Right lobe of liver (tissue), 6 donors: ENCODE measurements at regions not wholly inside any gene's neighbourhood (a gene's known extent, or its start where the extent isn't known, plus 50 kb on each side); places are given as distances from the start of the nearest gene placed in this dataset.

Source experiments
- ATAC-seq, 4 donors: fragments of 200-7000 bp; cut with Tn5 transposase; one replicate each; pipeline ENCODE4 v1.9.1; 2020; ENCODE audit warnings: mild to moderate bottlenecking in 4 of 4, moderate library complexity in 4 of 4
- DNase-seq, 3 donors: peaks; one replicate each; pipeline ENCODE4 v3.0.0-alpha.2; 2020
- H3K27ac ChIP-seq, 3 donors: fragments of 200-600 bp; one replicate each; pipeline ENCODE4 v1.8.0; 2022
- H3K27me3 ChIP-seq, 2 donors: fragments of 200-600 bp; one replicate each; pipeline ENCODE4 v1.8.0; 2022
- H3K36me3 ChIP-seq, 4 donors: fragments of 200-600 bp; sonication (generic) in 1 of 4; one replicate each; pipeline versions ENCODE4 v1.5.1 to v1.8.0; 2017 to 2022; ENCODE audit warnings: control low read depth in 1 of 4
- H3K4me1 ChIP-seq, 4 donors: fragments of 200-600 bp; sonication (generic) in 1 of 4; one replicate each; pipeline versions ENCODE4 v1.5.1 to v1.8.0; 2017 to 2022; ENCODE audit warnings: control low read depth in 1 of 4
- H3K4me3 ChIP-seq, 3 donors: fragments of 200-600 bp; one replicate each; pipeline ENCODE4 v1.8.0; 2022
- H3K9me3 ChIP-seq, 4 donors: fragments of 200-600 bp; sonication (generic) in 1 of 4; one replicate each; pipeline versions ENCODE4 v1.5.1 to v1.8.0; 2017 to 2022; ENCODE audit warnings: control low read depth in 1 of 4
- POLR2A ChIP-seq: fragments of 450-650 bp; IDR thresholded peaks from one replicate; pipeline ENCODE4 v1.6.1; 2017; ENCODE audit warnings: antibody characterized with exemption, mild to moderate bottlenecking
- WGBS: methylation state at CpG from one replicate; pipeline ENCODE4 v1.1.6; 2018; ENCODE audit warnings: low coverage, low lambda C conversion rate; ENCODE audit not compliant: insufficient coverage; ENCODE audit errors: missing lambda C conversion rate; 5-methylcytosine and 5-hydroxymethylcytosine counted together
- intact Hi-C, 2 donors: fragments of 100-400 bp; cut with DNase I; formaldehyde crosslinking; loops; one replicate each; pipeline versions ENCODE4 v1.11.2 to v1.14.1; 2022
- TF ChIP-seq, protein P1 (sequence below), 4 donors: fragments of 200-600 bp in 3 of 4; fragments of 450-650 bp in 1 of 4; IDR thresholded peaks; one replicate each; pipeline versions ENCODE4 v1.5.1 to v1.8.0; 2016 to 2022; ENCODE audit warnings: antibody characterized with exemption in 4 of 4, mild to moderate bottlenecking in 2 of 4
- donor health status: DM: no; HTN: yes; CAD: no.
- donor health status: DM: no; HTN: no; CAD: no.
- donor health status: DM: no; HTN: no; CAD: no.
- donor health status: DM: no; HTN: yes; CAD: no.
- donor health status: DM: no; HTN: yes; CAD: no.

DNA sequence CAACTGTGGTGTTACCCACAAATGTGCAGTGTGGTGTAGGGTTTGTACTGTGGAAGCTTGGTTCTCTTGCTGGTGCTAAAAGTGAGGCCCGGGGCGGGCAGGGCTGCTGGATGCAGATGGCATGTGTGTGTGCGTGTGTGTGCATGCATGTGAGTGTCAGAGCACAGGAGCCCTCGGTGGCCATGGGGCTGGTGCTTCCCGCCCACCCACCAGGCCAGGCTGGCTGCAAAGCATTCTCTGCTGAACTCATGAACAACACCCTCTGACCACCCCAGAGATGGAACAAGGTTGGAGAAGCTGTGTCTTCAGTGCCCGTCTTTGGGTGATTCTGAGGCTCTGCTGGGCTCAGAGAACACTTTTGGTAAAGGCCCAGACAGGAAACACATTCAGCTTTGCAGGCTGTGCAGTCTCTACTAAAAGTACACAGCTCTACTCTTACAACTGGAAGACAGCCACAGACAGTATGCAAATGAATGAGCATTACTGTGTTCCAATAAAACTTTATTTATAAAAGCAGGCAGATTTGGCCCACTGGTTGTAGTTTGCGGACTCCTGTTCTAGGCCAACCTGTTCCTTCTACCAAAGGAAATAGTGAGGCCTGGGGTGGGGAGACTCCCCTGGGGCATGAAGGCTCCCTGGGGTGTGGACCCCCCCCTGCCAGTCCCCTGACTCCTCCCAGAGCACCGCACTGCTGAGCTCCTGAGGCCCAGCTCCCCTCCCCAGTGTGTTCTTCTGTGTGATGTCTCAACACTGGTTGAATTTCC lies 225.3 kb upstream of the HDAC4 start:
- Histone ChIP-seq H3K4me3 (no peak overlapping the region), H3K4me1 (no peaks in the 10 kb centered on the region), H3K9me3 (no peaks in the 10 kb centered on the region), H3K27me3 (no peaks in the 10 kb centered on the region), H3K27ac (no peak overlapping the region), H3K36me3 (no peaks in the 10 kb centered on the region)
- ATAC-seq (peak in 3 of 4 donors; percentile 32 to 47 (median 45)), DNase-seq (no peak)
- intact Hi-C loops = no loop called here
- no peak for TF ChIP-seq POLR2A
- TF ChIP-seq, protein P1, sequence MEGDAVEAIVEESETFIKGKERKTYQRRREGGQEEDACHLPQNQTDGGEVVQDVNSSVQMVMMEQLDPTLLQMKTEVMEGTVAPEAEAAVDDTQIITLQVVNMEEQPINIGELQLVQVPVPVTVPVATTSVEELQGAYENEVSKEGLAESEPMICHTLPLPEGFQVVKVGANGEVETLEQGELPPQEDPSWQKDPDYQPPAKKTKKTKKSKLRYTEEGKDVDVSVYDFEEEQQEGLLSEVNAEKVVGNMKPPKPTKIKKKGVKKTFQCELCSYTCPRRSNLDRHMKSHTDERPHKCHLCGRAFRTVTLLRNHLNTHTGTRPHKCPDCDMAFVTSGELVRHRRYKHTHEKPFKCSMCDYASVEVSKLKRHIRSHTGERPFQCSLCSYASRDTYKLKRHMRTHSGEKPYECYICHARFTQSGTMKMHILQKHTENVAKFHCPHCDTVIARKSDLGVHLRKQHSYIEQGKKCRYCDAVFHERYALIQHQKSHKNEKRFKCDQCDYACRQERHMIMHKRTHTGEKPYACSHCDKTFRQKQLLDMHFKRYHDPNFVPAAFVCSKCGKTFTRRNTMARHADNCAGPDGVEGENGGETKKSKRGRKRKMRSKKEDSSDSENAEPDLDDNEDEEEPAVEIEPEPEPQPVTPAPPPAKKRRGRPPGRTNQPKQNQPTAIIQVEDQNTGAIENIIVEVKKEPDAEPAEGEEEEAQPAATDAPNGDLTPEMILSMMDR (IDR thresholded peaks at IDR 0.05) = no peak
- WGBS = 89% methylated on average over 3 of the region's 8 CpGs

DNA sequence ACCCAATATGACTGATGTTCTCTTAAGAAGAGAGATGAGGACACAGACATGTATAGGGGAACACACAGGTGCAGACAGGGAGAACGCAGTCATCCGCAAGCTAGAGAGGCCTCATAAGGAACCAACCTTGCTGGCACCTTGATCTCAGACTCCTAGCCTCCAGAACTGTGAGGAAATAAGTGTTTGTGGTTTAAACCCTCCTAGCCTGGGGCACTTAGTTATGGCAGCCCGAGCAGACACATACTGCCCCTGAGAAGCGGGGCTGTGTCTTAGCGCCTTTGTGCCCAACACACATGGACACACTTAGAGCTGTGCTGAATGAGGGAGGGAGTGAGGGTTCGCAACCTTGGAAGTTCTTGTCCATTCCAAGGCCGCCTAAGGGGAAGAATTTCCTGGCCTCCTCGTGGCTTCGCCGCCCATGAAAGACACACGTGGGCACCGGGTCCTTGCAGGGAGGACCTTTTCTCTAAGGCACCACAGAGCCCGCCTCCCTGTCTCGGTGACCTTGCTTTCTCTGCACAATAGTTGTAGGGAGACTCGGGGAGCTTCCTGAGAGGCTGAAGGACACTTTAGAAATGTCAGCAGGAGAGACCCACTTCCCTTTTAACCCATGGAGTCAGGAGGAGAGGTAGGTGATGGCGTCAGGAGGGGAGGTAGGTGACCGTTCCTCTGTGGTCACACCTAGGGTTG lies 224.5 kb upstream of the HDAC4 start:
- intact Hi-C loops = no loop called here
- H3K27ac ChIP-seq = no peak overlapping the region
- H3K4me3 ChIP-seq = no peak overlapping the region
- no peaks in the 10 kb centered on the region for H3K36me3 ChIP-seq
- WGBS = 87% methylated on average over 15 of the region's 17 CpGs
- H3K27me3 ChIP-seq = no peaks in the 10 kb centered on the region
- H3K9me3 ChIP-seq = no peaks in the 10 kb centered on the region
- no peaks in the 10 kb centered on the region for H3K4me1 ChIP-seq
- ATAC-seq (no peak), DNase-seq (no peak)
- TF ChIP-seq POLR2A = no peak
- TF ChIP-seq, protein P1 (IDR thresholded peaks at IDR 0.05) = no peak

DNA sequence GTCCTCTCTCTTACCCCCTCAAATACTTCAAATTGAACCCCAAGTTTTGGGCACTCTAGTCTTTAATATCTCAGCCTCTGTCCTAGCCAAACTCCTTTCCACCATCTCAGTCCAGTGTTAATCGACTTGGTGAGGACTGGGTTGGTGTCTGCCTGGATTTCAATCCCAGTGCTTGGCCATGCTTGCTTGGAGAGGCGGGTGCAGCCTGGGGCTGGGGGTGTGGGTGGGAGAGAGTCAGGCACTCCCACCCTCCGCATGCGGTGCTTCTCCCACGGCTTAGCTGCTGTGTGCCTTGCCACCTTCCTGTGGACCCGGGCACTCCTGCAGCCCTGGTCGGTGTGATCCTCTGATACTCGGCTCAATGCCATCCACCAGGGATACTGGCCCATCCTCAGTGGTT lies 220.8 kb upstream of the HDAC4 start:
- Histone ChIP-seq H3K27me3 (no peaks in the 10 kb centered on the region), H3K9me3 (peaks cover 0 to 2% (median under 1%) of the 10 kb centered on the region in 4 donors), H3K4me3 (no peak overlapping the region), H3K4me1 (no peaks in the 10 kb centered on the region), H3K36me3 (no peaks in the 10 kb centered on the region), H3K27ac (no peak overlapping the region)
- DNase-seq = no peak
- no peak for TF ChIP-seq POLR2A
- TF ChIP-seq, protein P1 (IDR thresholded peaks at IDR 0.05) = no peak
- intact Hi-C loops = no loop called here
- no peak for ATAC-seq
- 74% methylated on average over 5 of the region's 8 CpGs for WGBS

- Histone ChIP-seq H3K36me3 (no peaks in the 10 kb centered on the region), H3K27ac (no peak overlapping the region), H3K4me1 (no peaks in the 10 kb centered on the region), H3K4me3 (no peak overlapping the region), H3K27me3 (no peaks in the 10 kb centered on the region), H3K9me3 (peaks cover 0 to 5% (median 1%) of the 10 kb centered on the region in 4 donors)
- DNase-seq = no peak
- TF ChIP-seq, protein P1 (IDR thresholded peaks at IDR 0.05) = no peak
- no peak for TF ChIP-seq POLR2A
- ATAC-seq = no peak
- intact Hi-C loops = no loop called here
- WGBS = 22% methylated on average over 1 of the region's 1 CpG
Measured at GRCh38 chr2:239619369-239619768, 218.5 kb upstream of the HDAC4 start.
